SK-N-SH (cell line): ENCODE measurements at regions not wholly inside any gene's neighbourhood (a gene's known extent, or its start where the extent isn't known, plus 50 kb on each side); places are given as distances from the start of the nearest gene placed in this dataset.

Source experiments
- CTCF ChIA-PET: fragments of 300-600, 350-600 bp; formaldehyde crosslinking; extraction: SDS; loops from one replicate; lab custom pipeline; 2021; lab: Yijun Ruan, JAX
- POLR2A ChIA-PET: fragments of 350-600 bp; sonication (Branson Sonifier 250); formaldehyde crosslinking; extraction: SDS; loops from one replicate; lab custom pipeline; 2020; ENCODE audit warnings: antibody characterized with exemption, inconsistent platforms; lab: Yijun Ruan, JAX
- DNase-seq: peaks from one replicate; pipeline ENCODE4 v3.0.0; 2012
- H2AFZ ChIP-seq: fragments of 200-600 bp; sonication (generic); 2 replicates; pipeline ENCODE4 v1.8.1; 2016; ENCODE audit warnings: antibody characterized with exemption, mild to moderate bottlenecking, low read depth
- H3F3A ChIP-seq: fragments of 200-600 bp; sonication (generic); replicated peaks from 2 replicates; pipeline ENCODE3; 2016; ENCODE audit warnings: antibody characterized with exemption, mild to moderate bottlenecking; ENCODE audit not compliant: insufficient read depth
- H3K27ac ChIP-seq, 2 experiments: fragments of 200-500 bp in 1 of 2; fragments of 200-600 bp in 1 of 2; sonication (Bioruptor generic) in 1 of 2; sonication (generic), shearing (Covaris generic) in 1 of 2; 2 replicates each; pipeline versions ENCODE4 v1.5.1 to v1.6.1; 2014 to 2016; ENCODE audit warnings: low read depth in 2 of 2, inconsistent platforms in 1 of 2, low read length in 1 of 2, mild to moderate bottlenecking in 1 of 2, mixed read lengths in 1 of 2
- H3K27me3 ChIP-seq: fragments of 200-600 bp; sonication (generic), shearing (Covaris generic); 2 replicates; pipeline ENCODE4 v1.6.1; 2016; ENCODE audit warnings: mixed run types; ENCODE audit not compliant: insufficient read depth
- H3K36me3 ChIP-seq, 2 experiments: fragments of 200-500 bp in 1 of 2; fragments of 200-600 bp in 1 of 2; sonication (Bioruptor generic) in 1 of 2; sonication (generic) in 1 of 2; replicated peaks in 1 of 2; 2 replicates each; pipeline versions ENCODE3 to v1.5.1; 2014 to 2016; ENCODE audit warnings: low read length in 1 of 2, mild to moderate bottlenecking in 1 of 2; ENCODE audit not compliant: insufficient read depth in 2 of 2, control insufficient read depth in 1 of 2
- H3K4me1 ChIP-seq, 2 experiments: fragments of 200-500 bp in 1 of 2; fragments of 200-600 bp in 1 of 2; sonication (Bioruptor generic) in 1 of 2; sonication (generic), shearing (Covaris generic) in 1 of 2; 2 replicates each; pipeline versions ENCODE4 v1.5.1 to v1.6.1; 2014 to 2016; ENCODE audit warnings: low read depth in 1 of 2, low read length in 1 of 2, mixed run types in 1 of 2; ENCODE audit not compliant: insufficient read depth in 2 of 2, control insufficient read depth in 1 of 2
- H3K4me2 ChIP-seq: fragments of 200-600 bp; sonication (generic), shearing (Covaris generic); 2 replicates; pipeline ENCODE4 v1.6.1; 2017; ENCODE audit warnings: mixed run types
- H3K4me3 ChIP-seq, 2 experiments: fragments of 200-500 bp in 1 of 2; fragments of 200-600 bp in 1 of 2; sonication (Bioruptor generic) in 1 of 2; sonication (generic), shearing (Covaris generic) in 1 of 2; 2 replicates each; pipeline versions ENCODE4 v1.5.1 to v1.8.1; 2014 to 2016; ENCODE audit warnings: low read depth in 2 of 2, inconsistent platforms in 1 of 2, low read length in 1 of 2, mild to moderate bottlenecking in 1 of 2, mixed read lengths in 1 of 2, moderate library complexity in 1 of 2
- H3K79me2 ChIP-seq: fragments of 200-600 bp; sonication (generic); 2 replicates; pipeline ENCODE4 v1.8.1; 2017; ENCODE audit warnings: mild to moderate bottlenecking; ENCODE audit not compliant: insufficient read depth
- H3K9ac ChIP-seq: fragments of 200-600 bp; sonication (generic); 2 replicates; pipeline ENCODE4 v1.6.1; 2017; ENCODE audit warnings: mixed run types
- H3K9me2 ChIP-seq: fragments of 200-600 bp; sonication (generic); 2 replicates; pipeline ENCODE4 v1.6.1; 2017; ENCODE audit warnings: mixed run types
- H3K9me3 ChIP-seq: fragments of 200-600 bp; sonication (generic); 2 replicates; pipeline ENCODE4 v1.6.1; 2017; ENCODE audit warnings: mixed run types, mild to moderate bottlenecking, moderate library complexity
- H4K20me1 ChIP-seq: fragments of 200-600 bp; sonication (generic); 2 replicates; pipeline ENCODE4 v1.6.1; 2017; ENCODE audit warnings: mild to moderate bottlenecking, mixed run types; ENCODE audit not compliant: insufficient read depth
- CHD2 ChIP-seq: fragments of 150-350 bp; IDR thresholded peaks from 2 replicates; pipeline ENCODE4 v1.6.1; 2018; ENCODE audit warnings: low read length; ENCODE audit not compliant: partially characterized antibody
- ELF1 ChIP-seq: IDR thresholded peaks from 2 replicates; pipeline ENCODE4 v1.4.0; 2012
- EP300 ChIP-seq, 2 experiments: IDR thresholded peaks; 2 replicates each; pipeline versions ENCODE4 v1.4.0 to v1.6.1; 2012; ENCODE audit warnings: borderline replicate concordance in 1 of 2, low read depth in 1 of 2, low read length in 1 of 2
- FOXJ3 ChIP-seq: sonication (generic); formaldehyde crosslinking; IDR thresholded peaks from 2 replicates; pipeline ENCODE4 v1.5.1; 2020; ENCODE audit warnings: mild to moderate bottlenecking, missing genetic modification reagents
- FOXM1 ChIP-seq: IDR thresholded peaks from 2 replicates; pipeline ENCODE4 v1.4.0; 2012; ENCODE audit warnings: low read depth, mild to moderate bottlenecking
- GABPA ChIP-seq: IDR thresholded peaks from 2 replicates; pipeline ENCODE4 v1.4.0; 2012; ENCODE audit warnings: low read depth, mild to moderate bottlenecking
- MAX ChIP-seq: IDR thresholded peaks from 2 replicates; pipeline ENCODE4 v1.4.0; 2012; ENCODE audit warnings: low read depth
- MEF2A ChIP-seq: IDR thresholded peaks from 2 replicates; pipeline ENCODE4 v1.4.0; 2012; ENCODE audit warnings: low read depth, borderline replicate concordance
- MXI1 ChIP-seq: IDR thresholded peaks from 2 replicates; pipeline ENCODE4 v1.6.1; 2012; ENCODE audit warnings: mild to moderate bottlenecking, low read depth, low read length, improper control_type of control experiment
- NRF1 ChIP-seq: IDR thresholded peaks from 2 replicates; pipeline ENCODE4 v1.6.1; 2012; ENCODE audit warnings: low read depth, mild to moderate bottlenecking, low read length
- POLR2AphosphoS5 ChIP-seq: IDR thresholded peaks from 2 replicates; pipeline ENCODE4 v1.6.1; 2012; ENCODE audit warnings: low read depth, low read length
- RAD21 ChIP-seq: IDR thresholded peaks from 2 replicates; pipeline ENCODE4 v1.6.1; 2012; ENCODE audit warnings: mild to moderate bottlenecking, low read length
- RCOR1 ChIP-seq: fragments of 150-350 bp; IDR thresholded peaks from 2 replicates; pipeline ENCODE4 v1.6.1; 2017; ENCODE audit warnings: antibody characterized with exemption, low read length
- RFX5 ChIP-seq: IDR thresholded peaks from 2 replicates; pipeline ENCODE4 v1.6.1; 2012; ENCODE audit warnings: mild to moderate bottlenecking, improper control_type of control experiment, low read length
- SIN3A ChIP-seq: IDR thresholded peaks from 2 replicates; pipeline ENCODE4 v1.6.1; 2012; ENCODE audit warnings: low read depth, mild to moderate bottlenecking, low read length, moderate library complexity, borderline replicate concordance
- SMC3 ChIP-seq: IDR thresholded peaks from 2 replicates; pipeline ENCODE4 v1.6.1; 2012; ENCODE audit warnings: low read depth, low read length, improper control_type of control experiment
- TAF1 ChIP-seq: IDR thresholded peaks from 2 replicates; pipeline ENCODE4 v1.6.1; 2012; ENCODE audit warnings: low read depth, mild to moderate bottlenecking, low read length, moderate library complexity, borderline replicate concordance
- TCF12 ChIP-seq: IDR thresholded peaks from 2 replicates; pipeline ENCODE4 v1.4.0; 2012
- TEAD4 ChIP-seq: IDR thresholded peaks from 2 replicates; pipeline ENCODE4 v1.4.0; 2012; ENCODE audit warnings: mild to moderate bottlenecking, borderline replicate concordance; ENCODE audit not compliant: insufficient read depth
- YY1 ChIP-seq: IDR thresholded peaks from 2 replicates; pipeline ENCODE4 v1.4.0; 2012; ENCODE audit warnings: low read depth, mild to moderate bottlenecking
- WGBS: methylation state at CpG from one replicate; pipeline ENCODE4 v1.1.6; 2017; ENCODE audit warnings: low lambda C conversion rate; 5-methylcytosine and 5-hydroxymethylcytosine counted together
- TF ChIP-seq, protein P1 (sequence below): fragments of 150-350 bp; IDR thresholded peaks from 2 replicates; pipeline ENCODE4 v1.6.1; 2017; ENCODE audit warnings: antibody characterized with exemption, low read length, low read depth, borderline replicate concordance
- TF ChIP-seq, protein P2 (sequence below): fragments of 200-600 bp; sonication (generic); IDR thresholded peaks from 2 replicates; pipeline ENCODE4 v1.6.1; 2017; ENCODE audit warnings: antibody characterized with exemption, mild to moderate bottlenecking, moderate library complexity
- TF ChIP-seq, protein P3 (sequence below): IDR thresholded peaks from 2 replicates; pipeline ENCODE4; 2012
- TF ChIP-seq, protein P4 (sequence below): IDR thresholded peaks from 2 replicates; pipeline ENCODE4 v1.6.1; 2012; ENCODE audit warnings: mild to moderate bottlenecking, low read depth, low read length, moderate library complexity
- TF ChIP-seq, protein P5 (sequence below): fragments of 150-350 bp; IDR thresholded peaks from 2 replicates; pipeline ENCODE4 v1.6.1; 2016; ENCODE audit warnings: mild to moderate bottlenecking, low read depth, low read length

- DNase-seq = peak; percentile 18
- Histone ChIP-seq H4K20me1 (no peaks in the 10 kb centered on the region), H3K27ac (no peak overlapping the region)
- CTCF ChIA-PET = interaction anchor here (1.7 kb wide), 1 partner anchor 18 kb away, joined by 4 read pairs; no protein-coding TSS in a partner anchor
- TF ChIP-seq FOXM1 (no peak), RFX5 (no peak), TCF12 (no peak), SIN3A (no peak), ELF1 (no peak), GABPA (no peak), MXI1 (no peak), MAX (no peak), TAF1 (no peak), YY1 (no peak), TEAD4 (no peak), FOXJ3 (CRISPR knock-in tag) (no peak), RCOR1 (no peak), RAD21 (peak; percentile 70), EP300 (IDR thresholded peaks at IDR 0.05; ENCODE audit: borderline replicate concordance in 1 of 2, low read depth in 1 of 2, low read length in 1 of 2) (no peak), NRF1 (no peak), CHD2 (no peak), SMC3 (peak; percentile 67), POLR2AphosphoS5 (no peak), MEF2A (no peak)
- TF ChIP-seq, protein P1, sequence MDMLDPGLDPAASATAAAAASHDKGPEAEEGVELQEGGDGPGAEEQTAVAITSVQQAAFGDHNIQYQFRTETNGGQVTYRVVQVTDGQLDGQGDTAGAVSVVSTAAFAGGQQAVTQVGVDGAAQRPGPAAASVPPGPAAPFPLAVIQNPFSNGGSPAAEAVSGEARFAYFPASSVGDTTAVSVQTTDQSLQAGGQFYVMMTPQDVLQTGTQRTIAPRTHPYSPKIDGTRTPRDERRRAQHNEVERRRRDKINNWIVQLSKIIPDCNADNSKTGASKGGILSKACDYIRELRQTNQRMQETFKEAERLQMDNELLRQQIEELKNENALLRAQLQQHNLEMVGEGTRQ = no peak
- TF ChIP-seq, protein P2, sequence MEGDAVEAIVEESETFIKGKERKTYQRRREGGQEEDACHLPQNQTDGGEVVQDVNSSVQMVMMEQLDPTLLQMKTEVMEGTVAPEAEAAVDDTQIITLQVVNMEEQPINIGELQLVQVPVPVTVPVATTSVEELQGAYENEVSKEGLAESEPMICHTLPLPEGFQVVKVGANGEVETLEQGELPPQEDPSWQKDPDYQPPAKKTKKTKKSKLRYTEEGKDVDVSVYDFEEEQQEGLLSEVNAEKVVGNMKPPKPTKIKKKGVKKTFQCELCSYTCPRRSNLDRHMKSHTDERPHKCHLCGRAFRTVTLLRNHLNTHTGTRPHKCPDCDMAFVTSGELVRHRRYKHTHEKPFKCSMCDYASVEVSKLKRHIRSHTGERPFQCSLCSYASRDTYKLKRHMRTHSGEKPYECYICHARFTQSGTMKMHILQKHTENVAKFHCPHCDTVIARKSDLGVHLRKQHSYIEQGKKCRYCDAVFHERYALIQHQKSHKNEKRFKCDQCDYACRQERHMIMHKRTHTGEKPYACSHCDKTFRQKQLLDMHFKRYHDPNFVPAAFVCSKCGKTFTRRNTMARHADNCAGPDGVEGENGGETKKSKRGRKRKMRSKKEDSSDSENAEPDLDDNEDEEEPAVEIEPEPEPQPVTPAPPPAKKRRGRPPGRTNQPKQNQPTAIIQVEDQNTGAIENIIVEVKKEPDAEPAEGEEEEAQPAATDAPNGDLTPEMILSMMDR = peak; percentile 59
- TF ChIP-seq, protein P3, sequence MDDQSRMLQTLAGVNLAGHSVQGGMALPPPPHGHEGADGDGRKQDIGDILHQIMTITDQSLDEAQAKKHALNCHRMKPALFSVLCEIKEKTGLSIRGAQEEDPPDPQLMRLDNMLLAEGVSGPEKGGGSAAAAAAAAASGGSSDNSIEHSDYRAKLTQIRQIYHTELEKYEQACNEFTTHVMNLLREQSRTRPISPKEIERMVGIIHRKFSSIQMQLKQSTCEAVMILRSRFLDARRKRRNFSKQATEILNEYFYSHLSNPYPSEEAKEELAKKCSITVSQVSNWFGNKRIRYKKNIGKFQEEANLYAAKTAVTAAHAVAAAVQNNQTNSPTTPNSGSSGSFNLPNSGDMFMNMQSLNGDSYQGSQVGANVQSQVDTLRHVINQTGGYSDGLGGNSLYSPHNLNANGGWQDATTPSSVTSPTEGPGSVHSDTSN = no peak
- TF ChIP-seq, protein P4, sequence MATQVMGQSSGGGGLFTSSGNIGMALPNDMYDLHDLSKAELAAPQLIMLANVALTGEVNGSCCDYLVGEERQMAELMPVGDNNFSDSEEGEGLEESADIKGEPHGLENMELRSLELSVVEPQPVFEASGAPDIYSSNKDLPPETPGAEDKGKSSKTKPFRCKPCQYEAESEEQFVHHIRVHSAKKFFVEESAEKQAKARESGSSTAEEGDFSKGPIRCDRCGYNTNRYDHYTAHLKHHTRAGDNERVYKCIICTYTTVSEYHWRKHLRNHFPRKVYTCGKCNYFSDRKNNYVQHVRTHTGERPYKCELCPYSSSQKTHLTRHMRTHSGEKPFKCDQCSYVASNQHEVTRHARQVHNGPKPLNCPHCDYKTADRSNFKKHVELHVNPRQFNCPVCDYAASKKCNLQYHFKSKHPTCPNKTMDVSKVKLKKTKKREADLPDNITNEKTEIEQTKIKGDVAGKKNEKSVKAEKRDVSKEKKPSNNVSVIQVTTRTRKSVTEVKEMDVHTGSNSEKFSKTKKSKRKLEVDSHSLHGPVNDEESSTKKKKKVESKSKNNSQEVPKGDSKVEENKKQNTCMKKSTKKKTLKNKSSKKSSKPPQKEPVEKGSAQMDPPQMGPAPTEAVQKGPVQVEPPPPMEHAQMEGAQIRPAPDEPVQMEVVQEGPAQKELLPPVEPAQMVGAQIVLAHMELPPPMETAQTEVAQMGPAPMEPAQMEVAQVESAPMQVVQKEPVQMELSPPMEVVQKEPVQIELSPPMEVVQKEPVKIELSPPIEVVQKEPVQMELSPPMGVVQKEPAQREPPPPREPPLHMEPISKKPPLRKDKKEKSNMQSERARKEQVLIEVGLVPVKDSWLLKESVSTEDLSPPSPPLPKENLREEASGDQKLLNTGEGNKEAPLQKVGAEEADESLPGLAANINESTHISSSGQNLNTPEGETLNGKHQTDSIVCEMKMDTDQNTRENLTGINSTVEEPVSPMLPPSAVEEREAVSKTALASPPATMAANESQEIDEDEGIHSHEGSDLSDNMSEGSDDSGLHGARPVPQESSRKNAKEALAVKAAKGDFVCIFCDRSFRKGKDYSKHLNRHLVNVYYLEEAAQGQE = no peak
- TF ChIP-seq, protein P5, sequence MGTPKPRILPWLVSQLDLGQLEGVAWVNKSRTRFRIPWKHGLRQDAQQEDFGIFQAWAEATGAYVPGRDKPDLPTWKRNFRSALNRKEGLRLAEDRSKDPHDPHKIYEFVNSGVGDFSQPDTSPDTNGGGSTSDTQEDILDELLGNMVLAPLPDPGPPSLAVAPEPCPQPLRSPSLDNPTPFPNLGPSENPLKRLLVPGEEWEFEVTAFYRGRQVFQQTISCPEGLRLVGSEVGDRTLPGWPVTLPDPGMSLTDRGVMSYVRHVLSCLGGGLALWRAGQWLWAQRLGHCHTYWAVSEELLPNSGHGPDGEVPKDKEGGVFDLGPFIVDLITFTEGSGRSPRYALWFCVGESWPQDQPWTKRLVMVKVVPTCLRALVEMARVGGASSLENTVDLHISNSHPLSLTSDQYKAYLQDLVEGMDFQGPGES = no peak
- TF ChIP-seq, all 33 proteins: peak for 3
- Histone ChIP-seq H3K9me2 (no peaks in the 10 kb centered on the region), H3K4me3 (peak overlapping the region in 1 of 2 experiments; percentile 3; a peak in 1 of 4 replicates), H3K79me2 (no peaks in the 10 kb centered on the region), H3K4me2 (no peak overlapping the region), H3F3A (no peaks in the 10 kb centered on the region), H3K27me3 (no peaks in the 10 kb centered on the region), H2AFZ (no peak overlapping the region), H3K4me1 (no peaks in the 10 kb centered on the region), H3K9me3 (no peaks in the 10 kb centered on the region), H3K36me3 (no peaks in the 10 kb centered on the region), H3K9ac (no peak overlapping the region)
- WGBS = 62% methylated on average over 7 of the region's 7 CpGs
- POLR2A ChIA-PET = no interaction called here
Measured at GRCh38 chr12:82627799-82628198, 58.9 kb upstream of the TMTC2 start.
